G401 (cell line): ENCODE measurements at regions not wholly inside any gene's neighbourhood (a gene's known extent, or its start where the extent isn't known, plus 50 kb on each side); places are given as distances from the start of the nearest gene placed in this dataset.
"Not testable (repeated sequence)": the region's sequence is repeated elsewhere in the genome, so short reads cannot be mapped to it uniquely, and the experiment has no call there.

Source experiments
- DNase-seq: peaks from one replicate; pipeline ENCODE4 v3.0.0-alpha.2; 2015; ENCODE audit warnings: low spot score
- in situ Hi-C: cut with HindIII; loops from 2 replicates; pipeline ENCODE4 v1.10.0; 2016; ENCODE audit warnings: low sequenced_read_pairs, mixed read lengths

GRCh38 chr15:23750179-23750578, 63.1 kb upstream of the NDN start:
- in situ Hi-C loops = no loop called here

GRCh38 chr15:23750776-23751175, 63.7 kb upstream of the NDN start:
- DNase-seq = no peak
- in situ Hi-C loops = no loop called here

More at GRCh38 chr15:23750179-23750578, 63.1 kb upstream of the NDN start:
- no peak for DNase-seq

GRCh38 chr15:23753248-23753647, 66.1 kb upstream of the NDN start:
- no peak for DNase-seq
- in situ Hi-C loops = no loop called here

- DNase-seq = no peak
- in situ Hi-C loops = no loop called here
These were observed 71.8 kb upstream of the NDN start for GRCh38 chr15:23758891-23759290.

- no peak for DNase-seq
- in situ Hi-C loops = no loop called here
These were observed 72.9 kb upstream of the NDN start for GRCh38 chr15:23760024-23760423.

- in situ Hi-C loops = no loop called here
- DNase-seq = no peak
These were observed 74.3 kb upstream of the NDN start for GRCh38 chr15:23761386-23761785.

GRCh38 chr15:23762026-23762425, 74.9 kb upstream of the NDN start:
- no peak for DNase-seq

GRCh38 chr15:23763021-23763420, 75.9 kb upstream of the NDN start:
- in situ Hi-C loops = no loop called here
- DNase-seq = no peak

More at GRCh38 chr15:23762026-23762425, 74.9 kb upstream of the NDN start:
- in situ Hi-C loops = no loop called here

GRCh38 chr15:23764306-23764705, 77.2 kb upstream of the NDN start:
- in situ Hi-C loops = no loop called here
- DNase-seq = no peak

- in situ Hi-C loops = no loop called here
- DNase-seq = no peak
These were observed 77.6 kb upstream of the NDN start for GRCh38 chr15:23764716-23765115.

GRCh38 chr15:23766779-23767178, 79.7 kb upstream of the NDN start:
- in situ Hi-C loops, DNase-seq: not testable (repeated sequence)

- DNase-seq = no peak
- in situ Hi-C loops = no loop called here
These were observed 86.0 kb upstream of the NDN start for GRCh38 chr15:23773093-23773492.

- in situ Hi-C loops = no loop called here
- no peak for DNase-seq
These were observed 100.4 kb upstream of the NDN start for GRCh38 chr15:23787346-23788105.

- DNase-seq = no peak
- in situ Hi-C loops = no loop called here
These were observed 106.1 kb upstream of the NDN start for GRCh38 chr15:23793191-23793680.

GRCh38 chr15:23797747-23798446, 110.8 kb upstream of the NDN start:
- no peak for DNase-seq
- in situ Hi-C loops = no loop called here

- in situ Hi-C loops = no loop called here
- no peak for DNase-seq
These were observed 114.8 kb upstream of the NDN start for GRCh38 chr15:23801881-23802280.

- in situ Hi-C loops, DNase-seq: not testable (repeated sequence)
These were observed 115.9 kb upstream of the NDN start for GRCh38 chr15:23802896-23803435.

GRCh38 chr15:23806980-23807379, 119.9 kb upstream of the NDN start:
- no peak for DNase-seq
- in situ Hi-C loops = no loop called here

- in situ Hi-C loops = no loop called here
- no peak for DNase-seq
These were observed 136.4 kb upstream of the NDN start for GRCh38 chr15:23823508-23823907.

- DNase-seq = no peak
- in situ Hi-C loops = no loop called here
These were observed 141.7 kb upstream of the NDN start for GRCh38 chr15:23828786-23829185.
